ENCODE measurements at regions not wholly inside any gene's neighbourhood (a gene's known extent, or its start where the extent isn't known, plus 50 kb on each side); places are given as distances from the start of the nearest gene placed in this dataset.

GRCh38 chr1:222995620-222996309 is 147.3 kb downstream of the TLR5 start:
- no peaks in the 10 kb centered on the region for H3K27me3 Mint-ChIP-seq (ENCODE audit: low read depth in 2 of 2)
- no peak for ATAC-seq
- no peak overlapping the region for H3K27ac ChIP-seq (ENCODE audit: low read length)
- WGBS (ENCODE audit: insufficient coverage): 84% methylated on average over 4 of the region's 5 CpGs
- DNase-seq: no peak
- H3K9me3 ChIP-seq (ENCODE audit: control insufficient read depth, insufficient read depth, low read length): no peaks in the 10 kb centered on the region
- H3K27me3 ChIP-seq (ENCODE audit: control insufficient read depth, insufficient read depth, low read length): no peaks in the 10 kb centered on the region
- H3K4me1 Mint-ChIP-seq: peaks cover 0 to 7% of the 10 kb centered on the region in 2 donors
- no peaks in the 10 kb centered on the region for H3K4me1 ChIP-seq (ENCODE audit: control insufficient read depth, insufficient read depth, low read length)
- H3K36me3 ChIP-seq (ENCODE audit: control insufficient read depth, insufficient read depth, low read length): peaks cover 6% of the 10 kb centered on the region
- H3K27ac Mint-ChIP-seq: no peak overlapping the region
- intact Hi-C loops (cut with micrococcal nuclease): no loop called here
- H3K36me3 Mint-ChIP-seq: peaks cover 5% of the 10 kb centered on the region
- H3K4me3 ChIP-seq (ENCODE audit: low read length): no peak overlapping the region
- TF ChIP-seq CTCF (IDR thresholded peaks at IDR 0.05): no peak
- H3K4me3 Mint-ChIP-seq: no peak overlapping the region
- no peaks in the 10 kb centered on the region for H3K9me3 Mint-ChIP-seq

GRCh38 chr1:222996310-222996975 is 146.6 kb downstream of the TLR5 start:
- Histone ChIP-seq H3K36me3 (ENCODE audit: control insufficient read depth, insufficient read depth, low read length) (peaks cover 7% of the 10 kb centered on the region), H3K9me3 (ENCODE audit: control insufficient read depth, insufficient read depth, low read length) (no peaks in the 10 kb centered on the region), H3K27me3 (ENCODE audit: control insufficient read depth, insufficient read depth, low read length) (no peaks in the 10 kb centered on the region), H3K27ac (ENCODE audit: low read length) (no peak overlapping the region), H3K4me1 (ENCODE audit: control insufficient read depth, insufficient read depth, low read length) (no peaks in the 10 kb centered on the region), H3K4me3 (ENCODE audit: low read length) (no peak overlapping the region)
- Mint-ChIP-seq H3K9me3 (no peaks in the 10 kb centered on the region), H3K27me3 (ENCODE audit: low read depth in 2 of 2) (no peaks in the 10 kb centered on the region), H3K27ac (no peak overlapping the region), H3K36me3 (peaks cover 5% of the 10 kb centered on the region), H3K4me1 (peaks cover 0 to 7% of the 10 kb centered on the region in 2 donors), H3K4me3 (no peak overlapping the region)
- ATAC-seq: no peak
- 50% methylated on average over 3 of the region's 3 CpGs for WGBS (ENCODE audit: insufficient coverage)
- no peak for DNase-seq
- TF ChIP-seq CTCF (IDR thresholded peaks at IDR 0.05): no peak
- intact Hi-C loops (cut with micrococcal nuclease): no loop called here

GRCh38 chr1:223000632-223001031 is 142.4 kb downstream of the TLR5 start:
- DNase-seq (no peak), ATAC-seq (no peak)
- peaks cover 9% of the 10 kb centered on the region for H3K36me3 ChIP-seq (ENCODE audit: control insufficient read depth, insufficient read depth, low read length)
- TF ChIP-seq CTCF (IDR thresholded peaks at IDR 0.05): no peak
- Mint-ChIP-seq H3K27me3 (ENCODE audit: low read depth in 2 of 2) (no peaks in the 10 kb centered on the region), H3K36me3 (peaks cover 18% of the 10 kb centered on the region), H3K27ac (no peak overlapping the region), H3K9me3 (no peaks in the 10 kb centered on the region), H3K4me3 (no peak overlapping the region), H3K4me1 (peaks cover 0 to 7% of the 10 kb centered on the region in 2 donors)
- no peaks in the 10 kb centered on the region for H3K4me1 ChIP-seq (ENCODE audit: control insufficient read depth, insufficient read depth, low read length)
- H3K27ac ChIP-seq (ENCODE audit: low read length): no peak overlapping the region
- H3K9me3 ChIP-seq (ENCODE audit: control insufficient read depth, insufficient read depth, low read length): no peaks in the 10 kb centered on the region
- H3K4me3 ChIP-seq (ENCODE audit: low read length): no peak overlapping the region
- intact Hi-C loops (cut with micrococcal nuclease): no loop called here
- no peaks in the 10 kb centered on the region for H3K27me3 ChIP-seq (ENCODE audit: control insufficient read depth, insufficient read depth, low read length)

All from natural killer cell (primary cell).